HG02840 (cell line): ENCODE measurements at regions not wholly inside any gene's neighbourhood (a gene's known extent, or its start where the extent isn't known, plus 50 kb on each side); places are given as distances from the start of the nearest gene placed in this dataset.
"Not testable (repeated sequence)": the region's sequence is repeated elsewhere in the genome, so short reads cannot be mapped to it uniquely, and the experiment has no call there.

Experiments used
- ATAC-seq: cut with Tn5 transposase; IDR thresholded peaks from one replicate; pipeline ENCODE4 v1.9.1; 2021; ENCODE audit warnings: mild to moderate bottlenecking, moderate library complexity, moderate number of reproducible peaks; ENCODE audit not compliant: unreplicated experiment, low FRiP score

GRCh38 chr7:86375602-86376001, 268.1 kb upstream of the GRM3 start:
- ATAC-seq, result not testable (repeated sequence)

GRCh38 chr7:86372262-86372661, 271.4 kb upstream of the GRM3 start:
- no peak for ATAC-seq

DNA sequence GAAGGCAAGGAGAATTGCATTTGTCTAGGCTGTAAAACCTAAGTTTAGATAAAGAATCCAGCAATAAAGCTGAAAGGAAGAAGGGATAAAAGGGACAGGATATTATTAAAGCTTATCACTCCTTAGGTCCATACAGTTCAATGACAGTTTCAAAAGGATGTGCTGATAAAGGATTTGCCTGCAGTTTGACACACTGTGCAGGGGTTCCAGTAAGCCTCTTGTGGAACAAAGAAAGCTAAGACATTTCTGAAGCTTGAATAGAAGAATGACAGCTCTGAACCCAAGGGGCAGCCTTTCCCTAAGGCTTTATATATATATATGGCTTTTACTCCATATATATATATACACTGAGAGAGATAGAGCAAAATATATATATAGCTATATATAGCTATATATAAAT, 276.8 kb upstream of the GRM3 start:
- no peak for ATAC-seq

GRCh38 chr7:86340407-86340806, 303.3 kb upstream of the GRM3 start:
- ATAC-seq, result not testable (repeated sequence)

- ATAC-seq, result no peak
Observed at GRCh38 chr7:86339051-86339450, 304.7 kb upstream of the GRM3 start.

GRCh38 chr7:86328801-86329433, 314.8 kb upstream of the GRM3 start:
- no peak for ATAC-seq

DNA sequence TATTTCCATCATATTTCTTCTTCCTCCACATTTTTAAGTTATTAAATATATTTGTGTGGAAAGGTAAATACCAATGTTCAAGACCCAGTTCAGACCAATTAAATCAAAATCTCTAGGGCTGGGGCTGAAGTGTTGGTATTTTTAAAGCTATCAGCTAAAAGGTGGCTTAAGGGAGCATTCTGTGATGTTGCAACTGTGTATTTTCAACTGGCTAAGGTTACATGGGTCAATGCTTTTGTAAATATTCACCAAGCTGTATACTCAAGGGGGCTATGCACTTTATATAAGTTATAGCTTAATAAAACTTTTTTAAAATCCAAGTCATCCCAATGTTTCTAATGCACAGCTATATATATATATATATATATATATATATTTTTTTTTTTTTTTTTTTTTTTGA, 316.9 kb upstream of the GRM3 start:
- no peak for ATAC-seq

DNA sequence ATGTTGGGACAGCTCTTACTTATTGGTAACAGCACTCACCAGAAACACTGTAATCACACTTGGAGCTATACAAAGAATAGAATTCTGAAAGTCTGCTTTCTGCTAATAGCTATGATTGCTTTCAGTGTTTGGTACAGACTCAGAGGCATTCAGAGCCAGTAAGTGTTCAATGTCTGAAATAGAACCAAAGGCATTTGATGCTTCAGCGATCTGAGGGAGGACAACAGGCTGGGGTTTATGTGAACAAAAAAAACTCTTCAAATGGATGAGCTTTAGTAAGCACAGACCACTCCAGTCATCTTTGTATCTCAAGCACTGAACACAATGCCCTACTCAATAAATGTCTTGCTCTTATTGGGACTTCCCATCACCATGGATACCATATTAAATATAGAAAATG, 322.8 kb upstream of the GRM3 start:
- no peak for ATAC-seq

DNA sequence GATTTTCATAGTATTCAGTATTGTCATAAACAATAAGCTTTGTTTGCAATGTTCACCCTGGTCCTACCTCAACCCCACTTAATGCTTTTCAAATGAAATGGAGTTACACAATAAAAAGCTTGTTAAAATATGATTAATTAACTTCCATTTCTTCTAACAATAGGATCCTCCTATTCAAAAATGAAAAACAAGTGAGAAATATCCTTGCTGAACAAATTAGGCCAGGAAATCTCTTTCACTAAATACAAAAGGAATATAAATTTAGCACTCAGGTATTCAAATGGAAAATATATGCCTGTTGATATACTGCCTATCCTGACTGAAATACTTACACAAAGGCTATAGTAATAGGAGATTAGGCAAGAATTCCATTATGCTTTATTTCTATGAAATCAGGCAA, 323.4 kb upstream of the GRM3 start:
- ATAC-seq, result no peak

GRCh38 chr7:86313842-86314241, 329.9 kb upstream of the GRM3 start:
- ATAC-seq, result no peak

GRCh38 chr7:86301301-86301700, 342.4 kb upstream of the GRM3 start:
- ATAC-seq, result no peak

- no peak for ATAC-seq
Observed at GRCh38 chr7:86295526-86295925, 348.2 kb upstream of the GRM3 start.

GRCh38 chr7:86282014-86282682, 361.6 kb upstream of the GRM3 start:
- no peak for ATAC-seq

- no peak for ATAC-seq
Observed at GRCh38 chr7:86280150-86280549, 363.6 kb upstream of the GRM3 start.

- no peak for ATAC-seq
Observed at GRCh38 chr7:86262781-86263180, 380.9 kb upstream of the GRM3 start.

DNA sequence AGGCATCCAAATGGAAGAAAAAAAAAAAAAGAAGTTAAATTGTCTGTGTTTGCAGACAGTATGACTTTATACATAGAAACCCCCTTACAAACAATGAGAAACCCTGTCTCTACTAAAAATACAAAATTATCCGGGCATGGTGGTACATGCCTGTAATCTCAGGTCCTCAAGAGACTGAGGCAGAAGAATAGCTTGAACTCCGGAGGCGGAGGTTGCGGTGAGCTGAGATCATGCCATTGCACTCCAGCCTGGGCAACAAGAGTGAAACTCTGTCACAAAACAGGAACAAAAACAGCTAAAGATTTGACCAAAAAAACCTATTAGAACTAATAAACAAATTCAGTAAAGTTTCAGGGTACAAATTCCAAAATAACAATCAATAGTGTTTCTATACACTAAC, 385.8 kb upstream of the GRM3 start:
- ATAC-seq, result no peak

GRCh38 chr7:86252406-86252805, 391.3 kb upstream of the GRM3 start:
- no peak for ATAC-seq

- no peak for ATAC-seq
Observed at GRCh38 chr7:86248977-86249376, 394.7 kb upstream of the GRM3 start.

DNA sequence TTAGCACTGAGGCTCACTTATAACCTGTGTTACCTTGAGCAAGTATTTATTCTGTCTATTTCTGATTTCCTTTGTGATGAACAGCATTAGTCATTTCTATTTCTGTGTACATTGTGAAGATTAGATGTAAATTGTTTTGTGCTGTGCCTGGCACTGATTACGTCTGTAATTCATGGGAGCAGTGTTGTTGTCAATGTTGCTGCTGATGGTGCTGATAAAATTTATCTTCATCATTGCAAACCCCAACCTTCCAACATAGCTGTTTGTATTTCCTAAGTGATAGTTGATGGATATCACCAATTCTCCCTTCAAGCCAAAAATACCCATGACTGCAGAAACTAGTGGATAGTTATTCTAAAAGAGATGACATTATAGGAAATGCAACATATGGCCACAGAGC, 400.5 kb upstream of the GRM3 start:
- no peak for ATAC-seq

DNA sequence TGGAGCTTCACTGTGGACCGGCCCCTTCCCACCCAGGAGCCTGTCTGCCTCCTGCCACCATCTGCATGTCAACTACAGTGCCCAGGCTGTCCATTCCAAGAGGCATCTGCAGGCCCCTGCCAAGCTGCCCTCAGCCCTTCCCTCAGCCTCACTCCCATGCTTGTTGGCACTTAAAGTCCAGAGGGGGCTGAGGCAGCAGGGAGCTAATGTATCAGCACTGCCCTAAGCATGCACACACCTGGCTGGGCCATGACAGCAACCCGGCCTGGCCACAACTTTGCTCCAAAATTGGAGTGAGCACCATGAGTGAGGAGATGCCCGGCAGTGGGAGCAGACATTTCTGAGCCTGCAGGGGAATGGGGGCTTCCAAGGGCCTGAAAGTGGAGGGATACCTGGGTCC, 417.5 kb upstream of the GRM3 start:
- no peak for ATAC-seq

- ATAC-seq, result no peak
Observed at GRCh38 chr7:86222806-86223205, 420.9 kb upstream of the GRM3 start.

- ATAC-seq, result no peak
Observed at GRCh38 chr7:86214734-86215133, 429.0 kb upstream of the GRM3 start.
